ENCODE measurements at regions not wholly inside any gene's neighbourhood (a gene's known extent, or its start where the extent isn't known, plus 50 kb on each side); places are given as distances from the start of the nearest gene placed in this dataset. TPM values are rescaled to one million over a fixed set of nuclear protein-coding genes. Genes with fewer than 3 reads are reported as not detected.

GRCh38 chr7:39896840-39897239 lies 53.2 kb upstream of the CDK13 start:
- TF ChIP-seq EZH2 (IDR thresholded peaks at IDR 0.05) (no peak), EZH2phosphoT487 (IDR thresholded peaks at IDR 0.05) (no peak), CTCF (IDR thresholded peaks at IDR 0.05) (no peak)
- H3K27me3 Mint-ChIP-seq (ENCODE audit: insufficient read depth, low read depth): peaks cover 2% of the 10 kb centered on the region
- no peak overlapping the region for H3K27ac Mint-ChIP-seq
- no peaks in the 10 kb centered on the region for H3K4me1 Mint-ChIP-seq
- DNase-seq (ENCODE audit: low spot score): no peak
- Histone ChIP-seq H3K79me2 (ENCODE audit: low read depth) (no peaks in the 10 kb centered on the region), H3K27me3 (no peaks in the 10 kb centered on the region), H3K4me2 (no peak overlapping the region), H3K4me1 (no peaks in the 10 kb centered on the region), H2AFZ (replicated peaks) (peak overlapping the region; percentile 93), H3K4me3 (no peak overlapping the region), H3F3A (ENCODE audit: low read depth) (no peaks in the 10 kb centered on the region), H3K27ac (no peak overlapping the region), H3K9ac (no peak overlapping the region), H3K9me3 (ENCODE audit: low read depth) (no peaks in the 10 kb centered on the region), H3K36me3 (no peaks in the 10 kb centered on the region), H4K20me1 (ENCODE audit: low read depth) (no peaks in the 10 kb centered on the region)
- H3K36me3 Mint-ChIP-seq: no peaks in the 10 kb centered on the region
- no peaks in the 10 kb centered on the region for H3K9me3 Mint-ChIP-seq
- H3K4me3 Mint-ChIP-seq: peak overlapping the region; percentile 35

GRCh38 chr7:39898867-39899266 lies 51.2 kb upstream of the CDK13 start:
- H3F3A ChIP-seq (ENCODE audit: low read depth): no peaks in the 10 kb centered on the region
- H3K4me2 ChIP-seq: no peak overlapping the region
- TF ChIP-seq EZH2 (IDR thresholded peaks at IDR 0.05) (no peak), CTCF (IDR thresholded peaks at IDR 0.05) (no peak), EZH2phosphoT487 (IDR thresholded peaks at IDR 0.05) (no peak)

More at GRCh38 chr7:39898867-39899266, 51.2 kb upstream of the CDK13 start:
- Mint-ChIP-seq H3K4me3 (no peak overlapping the region), H3K27ac (no peak overlapping the region), H3K27me3 (ENCODE audit: insufficient read depth, low read depth) (no peaks in the 10 kb centered on the region), H3K4me1 (no peaks in the 10 kb centered on the region), H3K36me3 (no peaks in the 10 kb centered on the region), H3K9me3 (no peaks in the 10 kb centered on the region)
- Histone ChIP-seq H2AFZ (replicated peaks) (no peak overlapping the region), H3K79me2 (ENCODE audit: low read depth) (no peaks in the 10 kb centered on the region), H3K4me3 (no peak overlapping the region), H3K9ac (no peak overlapping the region), H4K20me1 (ENCODE audit: low read depth) (no peaks in the 10 kb centered on the region), H3K4me1 (no peaks in the 10 kb centered on the region), H3K9me3 (ENCODE audit: low read depth) (no peaks in the 10 kb centered on the region), H3K36me3 (no peaks in the 10 kb centered on the region), H3K27ac (no peak overlapping the region), H3K27me3 (no peaks in the 10 kb centered on the region)
- DNase-seq (ENCODE audit: low spot score): no peak

Small RNA genes in the stretch of these regions (small RNA-seq; reads per million reads assigned to genes)
- gene RN7SL496P (not detected), gene RNU6-719P (not detected)

All from neural progenitor cell (in vitro differentiated cells).